BE2C (cell line): ENCODE measurements at regions not wholly inside any gene's neighbourhood (a gene's known extent, or its start where the extent isn't known, plus 50 kb on each side); places are given as distances from the start of the nearest gene placed in this dataset.

Experiments
- DNase-seq: peaks from one replicate; pipeline ENCODE4 v3.0.0-alpha.2; 2020
- H3K27me3 ChIP-seq: fragments of 250-450 bp; sonication (Bioruptor Pico); 2 replicates; pipeline ENCODE4 v1.5.1; 2020; ENCODE audit warnings: mild to moderate bottlenecking
- H3K36me3 ChIP-seq: fragments of 250-450 bp; sonication (Bioruptor Pico); 2 replicates; pipeline ENCODE4 v1.5.1; 2020; ENCODE audit warnings: mild to moderate bottlenecking
- H3K4me1 ChIP-seq: fragments of 250-450 bp; sonication (Bioruptor Pico); 2 replicates; pipeline ENCODE4 v1.5.1; 2020
- H3K4me3 ChIP-seq: 2 replicates; pipeline ENCODE4 v1.5.1; 2011; ENCODE audit warnings: low read depth, low read length
- H3K9me3 ChIP-seq: fragments of 250-450 bp; sonication (Bioruptor Pico); 2 replicates; pipeline ENCODE4 v1.5.1; 2020
- CTCF ChIP-seq: IDR thresholded peaks from 2 replicates; pipeline ENCODE4 v1.5.1; 2012; ENCODE audit warnings: mild to moderate bottlenecking, low read depth, low read length

GRCh38 chr9:96045811-96046210 lies 170.3 kb downstream of the ERCC6L2 start:
- no peaks in the 10 kb centered on the region for H3K27me3 ChIP-seq
- H3K9me3 ChIP-seq, result no peaks in the 10 kb centered on the region

GRCh38 chr9:96044401-96044800 lies 168.9 kb downstream of the ERCC6L2 start:
- no peaks in the 10 kb centered on the region for H3K36me3 ChIP-seq
- H3K9me3 ChIP-seq, result no peaks in the 10 kb centered on the region
- no peaks in the 10 kb centered on the region for H3K27me3 ChIP-seq
- DNase-seq, result no peak
- H3K4me1 ChIP-seq, result peaks cover 4% of the 10 kb centered on the region; the same call in 1 of the 2 replicates
- H3K4me3 ChIP-seq, result no peak overlapping the region
- TF ChIP-seq CTCF, result no peak

More at GRCh38 chr9:96045811-96046210, 170.3 kb downstream of the ERCC6L2 start:
- no peak for DNase-seq
- H3K4me3 ChIP-seq, result no peak overlapping the region
- H3K36me3 ChIP-seq, result no peaks in the 10 kb centered on the region
- no peak for TF ChIP-seq CTCF
- peaks cover 4% of the 10 kb centered on the region; the same call in 1 of the 2 replicates for H3K4me1 ChIP-seq

GRCh38 chr9:96040591-96041461 lies 165.3 kb downstream of the ERCC6L2 start:
- no peak overlapping the region for H3K4me3 ChIP-seq
- DNase-seq, result no peak

GRCh38 chr9:96038914-96039313 lies 163.4 kb downstream of the ERCC6L2 start:
- TF ChIP-seq CTCF, result no peak
- Histone ChIP-seq H3K27me3 (no peaks in the 10 kb centered on the region), H3K9me3 (no peaks in the 10 kb centered on the region; the same call in 1 of the 2 replicates), H3K36me3 (no peaks in the 10 kb centered on the region), H3K4me1 (peaks cover 4% of the 10 kb centered on the region; the same call in 1 of the 2 replicates), H3K4me3 (no peak overlapping the region)
- DNase-seq, result no peak

More at GRCh38 chr9:96040591-96041461, 165.3 kb downstream of the ERCC6L2 start:
- no peak for TF ChIP-seq CTCF
- H3K9me3 ChIP-seq, result no peaks in the 10 kb centered on the region; the same call in 1 of the 2 replicates
- no peaks in the 10 kb centered on the region for H3K27me3 ChIP-seq
- peaks cover 4% of the 10 kb centered on the region; the same call in 1 of the 2 replicates for H3K4me1 ChIP-seq
- no peaks in the 10 kb centered on the region for H3K36me3 ChIP-seq

GRCh38 chr9:96038271-96038670 lies 162.8 kb downstream of the ERCC6L2 start:
- Histone ChIP-seq H3K4me1 (peaks cover 4% of the 10 kb centered on the region; the same call in 1 of the 2 replicates), H3K36me3 (no peaks in the 10 kb centered on the region), H3K27me3 (no peaks in the 10 kb centered on the region), H3K9me3 (no peaks in the 10 kb centered on the region; the same call in 1 of the 2 replicates), H3K4me3 (no peak overlapping the region)
- TF ChIP-seq CTCF, result no peak
- DNase-seq, result no peak
